SH-SY5Y (cell line): ENCODE measurements at regions not wholly inside any gene's neighbourhood (a gene's known extent, or its start where the extent isn't known, plus 50 kb on each side); places are given as distances from the start of the nearest gene placed in this dataset.

ENCODE experiments used
- GATA2 ChIP-seq: IDR thresholded peaks from 2 replicates; pipeline ENCODE4 v1.6.1; 2011; ENCODE audit warnings: mild to moderate bottlenecking, low read depth, low read length
- GATA3 ChIP-seq: IDR thresholded peaks from 2 replicates; pipeline ENCODE4 v1.6.1; 2011; ENCODE audit warnings: low read depth, mild to moderate bottlenecking, low read length, moderate library complexity

- TF ChIP-seq GATA3 (no peak), GATA2 (no peak)
Measured at GRCh38 chr15:25624504-25625177, 185.8 kb upstream of the UBE3A start.

GRCh38 chr15:25623708-25624107, 184.9 kb upstream of the UBE3A start:
- no peak for TF ChIP-seq GATA3

GRCh38 chr15:25620466-25620865, 181.6 kb upstream of the UBE3A start:
- TF ChIP-seq GATA3 = no peak

GRCh38 chr15:25619761-25620160, 180.9 kb upstream of the UBE3A start:
- TF ChIP-seq GATA2 = no peak
- TF ChIP-seq GATA3 = no peak

GRCh38 chr15:25619076-25619475, 180.3 kb upstream of the UBE3A start:
- TF ChIP-seq GATA3 (no peak), GATA2 (no peak)

- TF ChIP-seq GATA3 (no peak), GATA2 (no peak)
Measured at GRCh38 chr15:25618161-25618560, 179.3 kb upstream of the UBE3A start.

- no peak for TF ChIP-seq GATA3
- TF ChIP-seq GATA2 = no peak
Measured at GRCh38 chr15:25616471-25616870, 177.6 kb upstream of the UBE3A start.

GRCh38 chr15:25613134-25613533, 174.3 kb upstream of the UBE3A start:
- TF ChIP-seq GATA2 (no peak), GATA3 (no peak)

- TF ChIP-seq GATA2 = no peak
- TF ChIP-seq GATA3 = no peak
Measured at GRCh38 chr15:25611603-25612002, 172.8 kb upstream of the UBE3A start.

GRCh38 chr15:25609371-25609770, 170.5 kb upstream of the UBE3A start:
- TF ChIP-seq GATA2 = no peak

- TF ChIP-seq GATA3 (no peak), GATA2 (no peak)
Measured at GRCh38 chr15:25608926-25609325, 170.1 kb upstream of the UBE3A start.

- no peak for TF ChIP-seq GATA3
- no peak for TF ChIP-seq GATA2
Measured at GRCh38 chr15:25605151-25605550, 166.3 kb upstream of the UBE3A start.

- TF ChIP-seq GATA2 = no peak
- no peak for TF ChIP-seq GATA3
Measured at GRCh38 chr15:25600751-25601150, 161.9 kb upstream of the UBE3A start.

GRCh38 chr15:25597571-25597970, 158.7 kb upstream of the UBE3A start:
- TF ChIP-seq GATA2 (no peak), GATA3 (no peak)

GRCh38 chr15:25596644-25597562, 158.1 kb upstream of the UBE3A start:
- TF ChIP-seq GATA3 (no peak), GATA2 (no peak)
